HepG2 (cell line): ENCODE measurements at regions not wholly inside any gene's neighbourhood (a gene's known extent, or its start where the extent isn't known, plus 50 kb on each side); places are given as distances from the start of the nearest gene placed in this dataset.

ENCODE experiments used
- ATAC-seq: fragments of 200-7000 bp; cut with Tn5 transposase; 3 replicates; pipeline ENCODE4 v1.9.1; 2020; ENCODE audit warnings: mild to moderate bottlenecking, moderate library complexity
- BruUV-seq: library from RNA; stranded (reverse); fragments of 400-500 nt; replicated peaks from 2 replicates; lab custom pipeline; 2021; lab: Mats Ljungman, UMichigan
- CTCF ChIA-PET: fragments of 300-600 bp; formaldehyde crosslinking; extraction: SDS; loops from one replicate; lab custom pipeline; 2021; ENCODE audit warnings: low total read pairs, inconsistent platforms, low intra/inter-chr PET ratio; lab: Yijun Ruan, JAX
- POLR2A ChIA-PET: fragments of 350-600 bp; sonication (Branson Sonifier 250); formaldehyde crosslinking; loops from one replicate; lab custom pipeline; 2020; ENCODE audit warnings: antibody characterized with exemption, inconsistent platforms; lab: Yijun Ruan, JAX
- DNase-seq: peaks from one replicate; pipeline ENCODE4 v3.0.0-alpha.2; 2015; ENCODE audit warnings: low spot score
- FAIRE-seq: peaks from 3 replicates; lab custom pipeline; 2011; peaks lifted over from hg19 to GRCh38; lab: Jason Lieb, UNC
- H2AFZ ChIP-seq: one replicate; pipeline ENCODE4 v1.6.1; 2011; ENCODE audit warnings: low read length, inconsistent platforms
- H3K27ac ChIP-seq: fragments of 300-600 bp; 3 replicates; pipeline ENCODE4 v1.8.0; 2011; ENCODE audit warnings: mixed run types, mild to moderate bottlenecking, mixed read lengths, low read length, inconsistent platforms; ENCODE audit not compliant: insufficient read depth; ENCODE audit errors: extremely low read length
- H3K27me3 ChIP-seq, 2 experiments: fragments of 200-600 bp in 1 of 2; 2 replicates in 1 of 2; 3 replicates in 1 of 2; pipeline versions ENCODE4 v1.6.0 to v1.8.0; 2011; ENCODE audit warnings: low read length in 2 of 2, mild to moderate bottlenecking in 2 of 2, moderate library complexity in 2 of 2, inconsistent platforms in 1 of 2; ENCODE audit not compliant: insufficient read depth in 2 of 2, control insufficient read depth in 1 of 2
- H3K36me3 ChIP-seq, 2 experiments: fragments of 200-600 bp in 1 of 2; replicated peaks in 1 of 2; 2 replicates in 1 of 2; 3 replicates in 1 of 2; pipeline versions ENCODE4 v1.5.1 to v1.8.0; 2011; ENCODE audit warnings: low read length in 2 of 2, inconsistent platforms in 1 of 2; ENCODE audit not compliant: insufficient read depth in 2 of 2, control insufficient read depth in 1 of 2
- H3K4me1 ChIP-seq: 2 replicates; pipeline ENCODE4 v1.5.1; 2012; ENCODE audit warnings: low read length, inconsistent platforms; ENCODE audit not compliant: insufficient read depth
- H3K4me2 ChIP-seq: 2 replicates; pipeline ENCODE4 v1.6.0; 2011; ENCODE audit warnings: low read depth, low read length, inconsistent platforms
- H3K4me3 ChIP-seq, 3 experiments: fragments of 200-600 bp in 1 of 3; sonication (generic), shearing (Covaris generic) in 1 of 3; replicated peaks in 1 of 3; 2 replicates each; pipeline ENCODE4 v1.5.1; 2011 to 2016; ENCODE audit warnings: low read length in 3 of 3, inconsistent platforms in 2 of 3, low read depth in 2 of 3, mild to moderate bottlenecking in 2 of 3, control low read depth in 1 of 3, mixed read lengths in 1 of 3; ENCODE audit not compliant: insufficient read depth in 1 of 3
- H3K79me2 ChIP-seq: one replicate; pipeline ENCODE4 v1.6.1; 2011; ENCODE audit warnings: low read length, inconsistent platforms; ENCODE audit not compliant: insufficient read depth
- H3K9ac ChIP-seq: 2 replicates; pipeline ENCODE4 v1.6.0; 2011; ENCODE audit warnings: mild to moderate bottlenecking, low read depth, low read length, inconsistent platforms; ENCODE audit not compliant: insufficient read depth
- H3K9me3 ChIP-seq: 2 replicates; pipeline ENCODE4 v1.5.1; 2012; ENCODE audit warnings: mild to moderate bottlenecking, low read length
- H4K20me1 ChIP-seq: 2 replicates; pipeline ENCODE4 v1.6.0; 2011; ENCODE audit warnings: inconsistent platforms, mild to moderate bottlenecking, low read length, moderate library complexity; ENCODE audit not compliant: insufficient read depth
- ARHGAP35 ChIP-seq: sonication (generic); formaldehyde crosslinking; IDR thresholded peaks from 2 replicates; pipeline ENCODE4 v1.9.0; 2022; ENCODE audit warnings: mild to moderate bottlenecking, inconsistent platforms, moderate library complexity, missing genetic modification reagents, borderline replicate concordance
- CBX2 ChIP-seq, 2 experiments: fragments of 200-600 bp in 1 of 2; sonication (generic); formaldehyde crosslinking in 1 of 2; IDR thresholded peaks; 2 replicates each; pipeline versions ENCODE4 v1.7.0 to v1.8.1; 2018 to 2022; ENCODE audit warnings: low read depth in 2 of 2, low read length in 1 of 2, mild to moderate bottlenecking in 1 of 2, missing genetic modification reagents in 1 of 2
- RBM22 ChIP-seq: fragments of 200-400 bp; formaldehyde crosslinking; optimal IDR thresholded peaks from 2 replicates; pipeline ENCODE3; 2017; ENCODE audit warnings: mild to moderate bottlenecking, low read length, moderate library complexity
- U2AF1 ChIP-seq: fragments of 200-400 bp; formaldehyde crosslinking; optimal IDR thresholded peaks from 2 replicates; pipeline ENCODE3; 2017; ENCODE audit warnings: mild to moderate bottlenecking, low read depth, low read length
- ZNF747 ChIP-seq: sonication (generic); formaldehyde crosslinking; IDR thresholded peaks from 2 replicates; pipeline ENCODE4 v1.8.1; 2023; ENCODE audit warnings: missing genetic modification reagents, mild to moderate bottlenecking, borderline replicate concordance
- WGBS: methylation state at CpG from one replicate; pipeline ENCODE4 v1.1.6; 2017; ENCODE audit warnings: low lambda C conversion rate; 5-methylcytosine and 5-hydroxymethylcytosine counted together
- in situ Hi-C: cut with HindIII; loops from 2 replicates; pipeline ENCODE4 v1.10.0; 2017; ENCODE audit warnings: low pct_unique_long_range_greater_than_20kb; ENCODE audit not compliant: extremely low pct_ligation_motif_present
- intact Hi-C: fragments of 100-400 bp; cut with micrococcal nuclease; formaldehyde crosslinking; loops from one replicate; pipeline ENCODE4 v1.10.0; 2022; ENCODE audit not compliant: unreplicated experiment
- TF ChIP-seq, protein P1 (sequence below): IDR thresholded peaks from 2 replicates; pipeline ENCODE4 v1.6.1; 2016; ENCODE audit warnings: mild to moderate bottlenecking, missing biosample characterization, missing genetic modification reagents

GRCh38 chr5:89342106-89342876 lies 459.3 kb upstream of the MEF2C start (continued):
- TF ChIP-seq RBM22 (no peak), CBX2 (IDR thresholded peaks at IDR 0.05; ENCODE audit: low read depth, low read length) (no peak), CBX2 (CRISPR knock-in tag; IDR thresholded peaks at IDR 0.05; ENCODE audit: low read depth) (no peak), U2AF1 (no peak), ARHGAP35 (CRISPR knock-in tag) (no peak)

DNA sequence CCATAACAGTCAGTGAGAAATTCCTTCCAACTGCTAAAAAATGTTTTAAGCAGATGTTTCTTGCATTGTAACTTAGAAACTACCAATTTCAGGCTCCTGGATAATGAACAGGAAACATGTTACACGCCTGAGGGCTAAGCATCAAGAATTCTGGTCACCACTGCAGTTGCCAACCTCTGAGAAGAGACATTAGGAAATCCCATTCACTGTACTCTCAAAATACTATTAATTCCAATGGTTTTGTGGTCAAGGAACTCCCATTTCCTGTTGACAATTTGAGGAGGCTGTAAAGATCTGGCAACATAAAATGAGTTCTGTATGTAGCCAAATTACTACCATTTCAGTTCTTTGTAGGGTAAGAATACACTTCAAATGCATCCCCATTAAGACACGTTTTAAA lies 456.0 kb upstream of the MEF2C start:
- Histone ChIP-seq H3K36me3 (no peaks in the 10 kb centered on the region), H3K4me2 (no peak overlapping the region), H3K27me3 (no peaks in the 10 kb centered on the region), H4K20me1 (no peaks in the 10 kb centered on the region), H3K4me1 (no peaks in the 10 kb centered on the region), H3K9me3 (no peaks in the 10 kb centered on the region), H2AFZ (no peak overlapping the region), H3K79me2 (no peaks in the 10 kb centered on the region), H3K4me3 (no peak overlapping the region), H3K9ac (no peak overlapping the region), H3K27ac (no peak overlapping the region)
- TF ChIP-seq ZNF747 (CRISPR knock-in tag), result no peak
- TF ChIP-seq, protein P1, sequence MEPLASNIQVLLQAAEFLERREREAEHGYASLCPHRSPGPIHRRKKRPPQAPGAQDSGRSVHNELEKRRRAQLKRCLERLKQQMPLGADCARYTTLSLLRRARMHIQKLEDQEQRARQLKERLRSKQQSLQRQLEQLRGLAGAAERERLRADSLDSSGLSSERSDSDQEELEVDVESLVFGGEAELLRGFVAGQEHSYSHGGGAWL (CRISPR knock-in tag), result no peak
- no TSS peak for BruUV-seq
- no peak for ATAC-seq
- DNase-seq, result no peak
- CTCF ChIA-PET, result no interaction called here
- FAIRE-seq, result no peak
- in situ Hi-C loops, result no loop called here
- POLR2A ChIA-PET, result no interaction called here
- intact Hi-C loops, result no loop called here
- 2% methylated on average over 2 of the region's 2 CpGs for WGBS
